Ascending aorta (tissue), 2 donors: ENCODE measurements at regions not wholly inside any gene's neighbourhood (a gene's known extent, or its start where the extent isn't known, plus 50 kb on each side); places are given as distances from the start of the nearest gene placed in this dataset.
"Not testable (repeated sequence)": the region's sequence is repeated elsewhere in the genome, so short reads cannot be mapped to it uniquely, and the experiment has no call there.

Source experiments
- DNase-seq, 2 donors: peaks; one replicate each; pipeline ENCODE4 v3.0.0-alpha.2; 2019; ENCODE audit warnings: low spot score in 2 of 2
- H3K27ac ChIP-seq, 2 donors: fragments of 200-600 bp; sonication (generic); one replicate each; pipeline ENCODE4 v1.5.1; 2016 to 2017; ENCODE audit warnings: mild to moderate bottlenecking in 1 of 2
- H3K27me3 ChIP-seq: fragments of 200-600 bp; sonication (generic); one replicate; pipeline ENCODE4 v1.5.1; 2017
- H3K36me3 ChIP-seq, 2 donors: fragments of 200-600 bp; sonication (generic); one replicate each; pipeline ENCODE4 v1.5.1; 2016
- H3K4me1 ChIP-seq, 2 donors: fragments of 200-600 bp; sonication (generic); one replicate each; pipeline ENCODE4 v1.5.1; 2016 to 2017; ENCODE audit warnings: mild to moderate bottlenecking in 1 of 2
- H3K4me3 ChIP-seq, 2 donors: fragments of 200-600 bp; sonication (generic); one replicate each; pipeline ENCODE4 v1.5.1; 2016 to 2017; ENCODE audit warnings: mild to moderate bottlenecking in 1 of 2
- H3K9me3 ChIP-seq, 2 donors: fragments of 200-600 bp; sonication (generic); one replicate each; pipeline ENCODE4 v1.5.1; 2016
- intact Hi-C: fragments of 100-400 bp; cut with DNase I; formaldehyde crosslinking; loops from one replicate; pipeline ENCODE4 v1.15.1; 2023
- TF ChIP-seq, protein P1 (sequence below), 3 experiments: fragments of 200-600 bp in 2 of 3; fragments of 450-650 bp in 1 of 3; sonication (generic) in 2 of 3; IDR thresholded peaks; one replicate each; pipeline ENCODE4 v1.5.1; 2016 to 2019; ENCODE audit warnings: antibody characterized with exemption in 3 of 3, mild to moderate bottlenecking in 1 of 3, moderate library complexity in 1 of 3

- Histone ChIP-seq H3K27ac (no peak overlapping the region), H3K27me3 (no peaks in the 10 kb centered on the region), H3K9me3 (no peaks in the 10 kb centered on the region), H3K36me3 (no peaks in the 10 kb centered on the region), H3K4me1 (peaks cover 0 to 14% of the 10 kb centered on the region in 2 donors), H3K4me3 (no peak overlapping the region)
- intact Hi-C loops: no loop called here
- DNase-seq: no peak
- TF ChIP-seq, protein P1, sequence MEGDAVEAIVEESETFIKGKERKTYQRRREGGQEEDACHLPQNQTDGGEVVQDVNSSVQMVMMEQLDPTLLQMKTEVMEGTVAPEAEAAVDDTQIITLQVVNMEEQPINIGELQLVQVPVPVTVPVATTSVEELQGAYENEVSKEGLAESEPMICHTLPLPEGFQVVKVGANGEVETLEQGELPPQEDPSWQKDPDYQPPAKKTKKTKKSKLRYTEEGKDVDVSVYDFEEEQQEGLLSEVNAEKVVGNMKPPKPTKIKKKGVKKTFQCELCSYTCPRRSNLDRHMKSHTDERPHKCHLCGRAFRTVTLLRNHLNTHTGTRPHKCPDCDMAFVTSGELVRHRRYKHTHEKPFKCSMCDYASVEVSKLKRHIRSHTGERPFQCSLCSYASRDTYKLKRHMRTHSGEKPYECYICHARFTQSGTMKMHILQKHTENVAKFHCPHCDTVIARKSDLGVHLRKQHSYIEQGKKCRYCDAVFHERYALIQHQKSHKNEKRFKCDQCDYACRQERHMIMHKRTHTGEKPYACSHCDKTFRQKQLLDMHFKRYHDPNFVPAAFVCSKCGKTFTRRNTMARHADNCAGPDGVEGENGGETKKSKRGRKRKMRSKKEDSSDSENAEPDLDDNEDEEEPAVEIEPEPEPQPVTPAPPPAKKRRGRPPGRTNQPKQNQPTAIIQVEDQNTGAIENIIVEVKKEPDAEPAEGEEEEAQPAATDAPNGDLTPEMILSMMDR (IDR thresholded peaks at IDR 0.05): no peak
Measured at GRCh38 chr9:129445794-129446306, 175.1 kb downstream of the C9orf50 start.

GRCh38 chr9:129443515-129444164 is 177.3 kb downstream of the C9orf50 start:
- intact Hi-C loops: not testable (repeated sequence)
- H3K27ac ChIP-seq: peak overlapping the region; percentile 15 to 50

DNA sequence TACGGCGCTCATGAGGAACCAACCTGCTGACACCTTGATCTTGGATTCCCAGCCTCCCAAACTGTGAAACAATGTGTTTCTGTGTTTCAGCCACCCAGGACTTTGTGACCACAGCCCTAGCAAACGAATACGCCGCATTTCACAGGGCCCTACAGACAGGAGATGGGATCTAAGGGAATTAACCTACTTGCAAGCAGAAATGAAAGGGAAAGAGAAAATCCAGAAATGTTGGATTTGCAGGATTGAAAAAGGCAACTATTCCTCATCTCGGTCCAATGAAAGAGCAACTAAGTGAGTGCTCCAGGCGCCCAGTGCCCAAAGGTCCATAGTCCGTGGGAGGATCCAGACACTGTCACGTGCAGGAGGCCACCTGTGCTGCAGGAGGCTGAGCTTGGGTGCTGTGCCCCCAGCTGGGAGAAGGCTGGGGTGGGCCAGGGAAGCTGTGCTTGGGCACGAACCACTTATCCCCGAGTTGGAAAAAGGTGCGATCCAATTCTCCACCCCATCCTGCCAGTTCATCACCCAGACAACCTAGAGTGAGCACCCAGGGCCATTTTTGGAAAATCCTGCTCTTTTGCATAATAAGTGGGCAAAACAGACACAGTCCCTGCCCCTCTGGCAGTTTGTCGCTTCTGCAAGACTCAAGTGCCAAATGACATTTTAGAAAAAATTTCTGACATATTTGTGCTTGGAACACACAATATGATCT is 177.9 kb downstream of the C9orf50 start:
- DNase-seq: no peak
- no peaks in the 10 kb centered on the region for H3K9me3 ChIP-seq
- H3K4me3 ChIP-seq: no peak overlapping the region
- peak overlapping the region; percentile 39 to 50 for H3K27ac ChIP-seq
- H3K27me3 ChIP-seq: no peaks in the 10 kb centered on the region
- H3K4me1 ChIP-seq: peaks cover 2 to 16% of the 10 kb centered on the region in 2 donors
- intact Hi-C loops: no loop called here
- H3K36me3 ChIP-seq: no peaks in the 10 kb centered on the region
- TF ChIP-seq, protein P1 (IDR thresholded peaks at IDR 0.05): no peak

More at GRCh38 chr9:129443515-129444164, 177.3 kb downstream of the C9orf50 start:
- not testable (repeated sequence) for H3K9me3 ChIP-seq, H3K36me3 ChIP-seq, H3K27me3 ChIP-seq, H3K4me3 ChIP-seq, DNase-seq
- H3K4me1 ChIP-seq: peaks cover 0 to 14% of the 10 kb centered on the region in 2 donors

GRCh38 chr9:129441852-129442251 is 179.0 kb downstream of the C9orf50 start:
- no peak for DNase-seq
- no peaks in the 10 kb centered on the region for H3K27me3 ChIP-seq
- no peak overlapping the region for H3K27ac ChIP-seq
- no peak overlapping the region for H3K4me3 ChIP-seq
- TF ChIP-seq, protein P1 (IDR thresholded peaks at IDR 0.05): no peak
- H3K4me1 ChIP-seq: peaks cover 9 to 25% of the 10 kb centered on the region in 2 donors
- H3K9me3 ChIP-seq: no peaks in the 10 kb centered on the region
- intact Hi-C loops: no loop called here
- no peaks in the 10 kb centered on the region for H3K36me3 ChIP-seq

- Histone ChIP-seq H3K9me3 (no peaks in the 10 kb centered on the region), H3K36me3 (no peaks in the 10 kb centered on the region), H3K27ac (peak overlapping the region in 1 of 2 donors; percentile 1), H3K4me1 (peaks cover 9 to 30% of the 10 kb centered on the region in 2 donors), H3K4me3 (no peak overlapping the region), H3K27me3 (no peaks in the 10 kb centered on the region)
- TF ChIP-seq, protein P1 (IDR thresholded peaks at IDR 0.05): no peak
- intact Hi-C loops: no loop called here
- no peak for DNase-seq
Measured at GRCh38 chr9:129440435-129441186, 180.3 kb downstream of the C9orf50 start.
